ENCODE measurements at regions not wholly inside any gene's neighbourhood (a gene's known extent, or its start where the extent isn't known, plus 50 kb on each side); places are given as distances from the start of the nearest gene placed in this dataset.

DNA sequence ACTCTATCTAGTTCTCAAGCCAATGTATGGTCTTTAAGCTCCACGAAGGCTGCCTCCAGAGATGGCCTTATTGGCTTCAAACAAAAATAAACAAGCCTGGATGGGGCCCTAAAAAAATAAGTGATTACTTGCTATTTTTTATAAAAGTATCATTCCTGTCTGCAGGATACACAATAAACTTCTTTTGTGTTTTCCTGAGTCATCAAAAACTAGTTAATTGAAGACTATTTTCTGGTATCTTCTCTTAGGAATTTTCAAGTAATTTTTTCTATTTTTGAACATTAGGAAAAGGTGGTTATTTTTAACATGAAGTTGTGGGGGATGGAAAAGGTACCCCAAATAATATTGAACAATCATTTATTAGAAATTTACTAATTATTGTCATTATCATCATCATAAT lies 213.1 kb upstream of the DYNLRB2 start:
- 52 to 80% (median 61%) methylated on average over 1 of the region's 1 CpG for WGBS, 5 donors

GRCh38 chr16:80324371-80324770 lies 216.4 kb upstream of the DYNLRB2 start:
- Histone ChIP-seq H3K27me3 (no peaks in the 10 kb centered on the region), H3K4me3 (no peak overlapping the region)

More for the DNA sequence above, 213.1 kb upstream of the DYNLRB2 start:
- Histone ChIP-seq H3K36me3 (no peaks in the 10 kb centered on the region), H3K4me1 (no peaks in the 10 kb centered on the region), H3K9me3 (no peaks in the 10 kb centered on the region), H3K27ac (no peak overlapping the region), H3K4me3 (no peak overlapping the region), H3K27me3 (no peaks in the 10 kb centered on the region)
- DNase-seq = no peak
- intact Hi-C loops (cut with DNase I; ENCODE audit: low total_unique reads) = no loop called here
- TF ChIP-seq POLR2A (IDR thresholded peaks at IDR 0.05) = no peak
- TF ChIP-seq EP300 (IDR thresholded peaks at IDR 0.05) = no peak
- no peak for TF ChIP-seq POLR2AphosphoS5 (IDR thresholded peaks at IDR 0.05)
- TF ChIP-seq, protein P1, sequence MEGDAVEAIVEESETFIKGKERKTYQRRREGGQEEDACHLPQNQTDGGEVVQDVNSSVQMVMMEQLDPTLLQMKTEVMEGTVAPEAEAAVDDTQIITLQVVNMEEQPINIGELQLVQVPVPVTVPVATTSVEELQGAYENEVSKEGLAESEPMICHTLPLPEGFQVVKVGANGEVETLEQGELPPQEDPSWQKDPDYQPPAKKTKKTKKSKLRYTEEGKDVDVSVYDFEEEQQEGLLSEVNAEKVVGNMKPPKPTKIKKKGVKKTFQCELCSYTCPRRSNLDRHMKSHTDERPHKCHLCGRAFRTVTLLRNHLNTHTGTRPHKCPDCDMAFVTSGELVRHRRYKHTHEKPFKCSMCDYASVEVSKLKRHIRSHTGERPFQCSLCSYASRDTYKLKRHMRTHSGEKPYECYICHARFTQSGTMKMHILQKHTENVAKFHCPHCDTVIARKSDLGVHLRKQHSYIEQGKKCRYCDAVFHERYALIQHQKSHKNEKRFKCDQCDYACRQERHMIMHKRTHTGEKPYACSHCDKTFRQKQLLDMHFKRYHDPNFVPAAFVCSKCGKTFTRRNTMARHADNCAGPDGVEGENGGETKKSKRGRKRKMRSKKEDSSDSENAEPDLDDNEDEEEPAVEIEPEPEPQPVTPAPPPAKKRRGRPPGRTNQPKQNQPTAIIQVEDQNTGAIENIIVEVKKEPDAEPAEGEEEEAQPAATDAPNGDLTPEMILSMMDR (IDR thresholded peaks at IDR 0.05) = no peak

GRCh38 chr16:80323808-80324195 lies 217.0 kb upstream of the DYNLRB2 start:
- intact Hi-C loops (cut with DNase I; ENCODE audit: low total_unique reads) = no loop called here
- no peak for TF ChIP-seq EP300 (IDR thresholded peaks at IDR 0.05)
- no peak for TF ChIP-seq POLR2A (IDR thresholded peaks at IDR 0.05)
- TF ChIP-seq, protein P1 (IDR thresholded peaks at IDR 0.05) = no peak
- H3K36me3 ChIP-seq = no peaks in the 10 kb centered on the region
- WGBS, 5 donors = 78 to 90% (median 85%) methylated on average over 3 of the region's 3 CpGs
- H3K4me3 ChIP-seq = no peak overlapping the region
- H3K27me3 ChIP-seq = no peaks in the 10 kb centered on the region
- no peak for DNase-seq
- H3K4me1 ChIP-seq = no peaks in the 10 kb centered on the region
- H3K27ac ChIP-seq = no peak overlapping the region
- H3K9me3 ChIP-seq = no peaks in the 10 kb centered on the region

More at GRCh38 chr16:80324371-80324770, 216.4 kb upstream of the DYNLRB2 start:
- intact Hi-C loops (cut with DNase I; ENCODE audit: low total_unique reads) = no loop called here
- TF ChIP-seq, protein P1 (IDR thresholded peaks at IDR 0.05) = no peak
- TF ChIP-seq POLR2AphosphoS5 (IDR thresholded peaks at IDR 0.05) = no peak
- TF ChIP-seq EP300 (IDR thresholded peaks at IDR 0.05) = no peak
- no peak for TF ChIP-seq POLR2A (IDR thresholded peaks at IDR 0.05)
- H3K9me3 ChIP-seq = no peaks in the 10 kb centered on the region
- H3K36me3 ChIP-seq = no peaks in the 10 kb centered on the region
- no peak for DNase-seq
- no peak overlapping the region for H3K27ac ChIP-seq
- no peaks in the 10 kb centered on the region for H3K4me1 ChIP-seq
- WGBS, 5 donors = 67 to 80% (median 70%) methylated on average over 3 of the region's 3 CpGs

- Histone ChIP-seq H3K36me3 (no peaks in the 10 kb centered on the region), H3K9me3 (no peaks in the 10 kb centered on the region), H3K27me3 (no peaks in the 10 kb centered on the region), H3K27ac (no peak overlapping the region), H3K4me3 (no peak overlapping the region), H3K4me1 (no peaks in the 10 kb centered on the region)
- TF ChIP-seq POLR2AphosphoS5 (IDR thresholded peaks at IDR 0.05) = no peak
- intact Hi-C loops (cut with DNase I; ENCODE audit: low total_unique reads) = no loop called here
- WGBS, 5 donors = 82 to 89% (median 85%) methylated on average over 10 to 13 of the region's 13 CpGs
- no peak for DNase-seq
Observed at GRCh38 chr16:80323187-80323807, 217.5 kb upstream of the DYNLRB2 start.

GRCh38 chr16:80319181-80319580 lies 221.6 kb upstream of the DYNLRB2 start:
- no peak for DNase-seq

More at GRCh38 chr16:80319181-80319580, 221.6 kb upstream of the DYNLRB2 start:
- Histone ChIP-seq H3K27me3 (no peaks in the 10 kb centered on the region), H3K4me3 (no peak overlapping the region), H3K4me1 (no peaks in the 10 kb centered on the region), H3K27ac (no peak overlapping the region), H3K9me3 (no peaks in the 10 kb centered on the region), H3K36me3 (no peaks in the 10 kb centered on the region)
- 79 to 88% (median 84%) methylated on average over 3 of the region's 3 CpGs for WGBS, 5 donors
- intact Hi-C loops (cut with DNase I; ENCODE audit: low total_unique reads) = no loop called here
- TF ChIP-seq EP300 (IDR thresholded peaks at IDR 0.05) = no peak
- TF ChIP-seq, protein P1 (IDR thresholded peaks at IDR 0.05) = no peak
